ENCODE measurements at regions not wholly inside any gene's neighbourhood (a gene's known extent, or its start where the extent isn't known, plus 50 kb on each side); places are given as distances from the start of the nearest gene placed in this dataset.
A peak's percentile ranks its signal among the peaks of the same experiment; 100 is the strongest.

- Histone ChIP-seq H3K79me2 (ENCODE audit: low read length) (no peaks in the 10 kb centered on the region), H3K4me1 (ENCODE audit: low read length) (no peaks in the 10 kb centered on the region), H3K27ac (ENCODE audit: low read length) (no peak overlapping the region), H3K9me3 (ENCODE audit: low read length) (peaks cover 5% of the 10 kb centered on the region), H4K20me1 (ENCODE audit: insufficient read depth, low read depth, low read length) (no peaks in the 10 kb centered on the region), H3K4me3 (ENCODE audit: low read length) (no peak overlapping the region), H3K27me3 (ENCODE audit: low read length) (no peaks in the 10 kb centered on the region), H2AFZ (ENCODE audit: low read length) (no peak overlapping the region), H3K9ac (ENCODE audit: low read length) (no peak overlapping the region), H3K9me2 (replicated peaks; ENCODE audit: insufficient read depth, low read length) (0 out of 2 replicates have a peak, but pooled peaks cover 5% of the 10 kb centered on the region), H3K36me3 (ENCODE audit: insufficient read depth, low read length) (no peaks in the 10 kb centered on the region), H3K4me2 (ENCODE audit: low read depth, low read length, poor library complexity, severe bottlenecking) (no peak overlapping the region)
- DNase-seq: peak; percentile 55
Measured at GRCh38 chr1:37159102-37159501, 124.8 kb upstream of the GRIK3 start.

- no peak for DNase-seq
- no peak overlapping the region for H3K9ac ChIP-seq (ENCODE audit: low read length)
- no peak overlapping the region for H3K4me2 ChIP-seq (ENCODE audit: low read depth, low read length, poor library complexity, severe bottlenecking)
- no peak overlapping the region for H3K4me3 ChIP-seq (ENCODE audit: low read length)
- no peak overlapping the region for H2AFZ ChIP-seq (ENCODE audit: low read length)
- H3K27me3 ChIP-seq (ENCODE audit: low read length): no peaks in the 10 kb centered on the region
- peaks cover 5% of the 10 kb centered on the region for H3K9me3 ChIP-seq (ENCODE audit: low read length)
- no peaks in the 10 kb centered on the region for H3K36me3 ChIP-seq (ENCODE audit: insufficient read depth, low read length)
- no peak overlapping the region for H3K27ac ChIP-seq (ENCODE audit: low read length)
- H4K20me1 ChIP-seq (ENCODE audit: insufficient read depth, low read depth, low read length): no peaks in the 10 kb centered on the region
- 0 out of 2 replicates have a peak, but pooled peaks cover 5% of the 10 kb centered on the region for H3K9me2 ChIP-seq (replicated peaks; ENCODE audit: insufficient read depth, low read length)
- no peaks in the 10 kb centered on the region for H3K79me2 ChIP-seq (ENCODE audit: low read length)
- no peaks in the 10 kb centered on the region for H3K4me1 ChIP-seq (ENCODE audit: low read length)
Measured at GRCh38 chr1:37161171-37161570, 126.9 kb upstream of the GRIK3 start.

DNA sequence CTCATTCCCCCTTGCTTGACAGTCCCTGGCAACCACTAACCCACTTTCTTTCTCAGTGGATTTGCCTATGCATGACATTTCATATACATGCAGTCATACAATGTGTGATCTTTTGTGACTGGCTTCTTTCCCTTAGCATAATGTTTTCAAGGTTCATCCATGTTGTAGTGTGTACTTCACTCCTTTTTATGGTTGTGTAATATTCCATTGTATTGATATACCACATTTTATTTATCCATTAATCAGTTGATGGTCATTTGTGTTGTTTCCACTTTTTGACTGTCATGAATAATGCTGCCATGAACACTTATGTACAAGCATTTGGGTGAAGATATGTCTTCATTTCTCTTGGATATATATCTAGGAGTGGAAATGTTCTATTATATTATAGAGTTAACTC, 127.7 kb upstream of the GRIK3 start:
- no peak overlapping the region for H3K9ac ChIP-seq (ENCODE audit: low read length)
- no peak overlapping the region for H3K4me3 ChIP-seq (ENCODE audit: low read length)
- 0 out of 2 replicates have a peak, but pooled peaks cover 5% of the 10 kb centered on the region for H3K9me2 ChIP-seq (replicated peaks; ENCODE audit: insufficient read depth, low read length)
- H3K27ac ChIP-seq (ENCODE audit: low read length): no peak overlapping the region
- H3K4me2 ChIP-seq (ENCODE audit: low read depth, low read length, poor library complexity, severe bottlenecking): no peak overlapping the region
- H3K27me3 ChIP-seq (ENCODE audit: low read length): no peaks in the 10 kb centered on the region
- no peaks in the 10 kb centered on the region for H4K20me1 ChIP-seq (ENCODE audit: insufficient read depth, low read depth, low read length)
- DNase-seq: no peak
- no peak overlapping the region for H2AFZ ChIP-seq (ENCODE audit: low read length)
- no peaks in the 10 kb centered on the region for H3K36me3 ChIP-seq (ENCODE audit: insufficient read depth, low read length)
- no peaks in the 10 kb centered on the region for H3K4me1 ChIP-seq (ENCODE audit: low read length)
- peaks cover 5% of the 10 kb centered on the region for H3K9me3 ChIP-seq (ENCODE audit: low read length)
- H3K79me2 ChIP-seq (ENCODE audit: low read length): no peaks in the 10 kb centered on the region

DNA sequence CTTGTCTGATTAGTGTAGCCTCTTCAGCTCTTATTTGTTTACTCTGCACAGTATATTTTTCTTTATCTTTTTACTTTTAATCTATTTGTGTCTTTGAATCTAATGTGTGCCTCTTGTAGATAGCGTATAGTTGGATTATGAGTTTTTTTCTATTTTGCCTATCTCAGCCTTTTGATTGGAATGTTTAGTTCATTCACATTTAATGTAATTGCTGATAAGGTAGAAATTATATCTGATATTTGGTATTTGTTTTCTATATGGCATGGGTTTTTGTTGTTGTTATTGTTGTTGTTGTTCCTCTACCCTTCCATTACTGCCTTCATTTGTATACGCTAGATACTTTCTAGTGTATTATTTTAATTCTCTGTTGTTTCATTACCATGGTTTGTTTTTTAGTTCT, 131.7 kb upstream of the GRIK3 start:
- Histone ChIP-seq H3K79me2 (ENCODE audit: low read length) (no peaks in the 10 kb centered on the region), H3K4me2 (ENCODE audit: low read depth, low read length, poor library complexity, severe bottlenecking) (no peak overlapping the region), H3K36me3 (ENCODE audit: insufficient read depth, low read length) (no peaks in the 10 kb centered on the region), H2AFZ (ENCODE audit: low read length) (no peak overlapping the region), H3K9ac (ENCODE audit: low read length) (no peak overlapping the region), H3K4me3 (ENCODE audit: low read length) (no peak overlapping the region), H3K27me3 (ENCODE audit: low read length) (no peaks in the 10 kb centered on the region), H3K27ac (ENCODE audit: low read length) (no peak overlapping the region), H4K20me1 (ENCODE audit: insufficient read depth, low read depth, low read length) (no peaks in the 10 kb centered on the region), H3K9me2 (replicated peaks; ENCODE audit: insufficient read depth, low read length) (0 out of 2 replicates have a peak, but pooled peaks cover 5% of the 10 kb centered on the region), H3K4me1 (ENCODE audit: low read length) (no peaks in the 10 kb centered on the region), H3K9me3 (ENCODE audit: low read length) (peaks cover 5% of the 10 kb centered on the region; the same call in 1 of the 2 replicates)
- no peak for DNase-seq

DNA sequence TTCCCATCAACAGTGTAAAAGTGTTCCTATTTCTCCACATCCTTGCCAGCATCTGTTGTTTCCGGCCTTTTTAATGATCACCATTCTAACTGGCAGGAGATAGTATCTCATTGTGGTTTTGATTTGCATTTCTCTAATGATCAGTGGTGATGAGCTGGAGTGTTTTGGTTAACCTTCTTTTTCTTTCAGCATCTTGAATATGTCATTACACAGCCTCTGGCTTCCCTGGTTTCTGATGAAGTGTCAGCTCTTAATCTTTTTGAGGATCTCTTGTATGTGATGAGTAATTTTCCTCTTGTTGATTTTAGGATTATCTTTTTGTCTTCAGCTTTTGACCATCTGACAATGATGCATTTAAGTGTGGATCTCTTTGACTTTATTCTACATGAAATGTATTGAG, 133.2 kb upstream of the GRIK3 start:
- DNase-seq: no peak
- Histone ChIP-seq H3K9me2 (replicated peaks; ENCODE audit: insufficient read depth, low read length) (0 out of 2 replicates have a peak, but pooled peaks cover 5% of the 10 kb centered on the region), H3K4me2 (ENCODE audit: low read depth, low read length, poor library complexity, severe bottlenecking) (no peak overlapping the region), H3K36me3 (ENCODE audit: insufficient read depth, low read length) (no peaks in the 10 kb centered on the region), H3K4me1 (ENCODE audit: low read length) (no peaks in the 10 kb centered on the region), H3K9ac (ENCODE audit: low read length) (no peak overlapping the region), H3K27ac (ENCODE audit: low read length) (no peak overlapping the region), H3K4me3 (ENCODE audit: low read length) (no peak overlapping the region), H3K79me2 (ENCODE audit: low read length) (no peaks in the 10 kb centered on the region), H2AFZ (ENCODE audit: low read length) (no peak overlapping the region), H3K9me3 (ENCODE audit: low read length) (peaks cover 4% of the 10 kb centered on the region; the same call in 1 of the 2 replicates), H3K27me3 (ENCODE audit: low read length) (no peaks in the 10 kb centered on the region), H4K20me1 (ENCODE audit: insufficient read depth, low read depth, low read length) (no peaks in the 10 kb centered on the region)

- Histone ChIP-seq H4K20me1 (ENCODE audit: insufficient read depth, low read depth, low read length) (no peaks in the 10 kb centered on the region), H3K27me3 (ENCODE audit: low read length) (no peaks in the 10 kb centered on the region), H3K9me2 (replicated peaks; ENCODE audit: insufficient read depth, low read length) (no peaks in the 10 kb centered on the region), H2AFZ (ENCODE audit: low read length) (no peak overlapping the region), H3K4me3 (ENCODE audit: low read length) (no peak overlapping the region), H3K4me1 (ENCODE audit: low read length) (no peaks in the 10 kb centered on the region), H3K4me2 (ENCODE audit: low read depth, low read length, poor library complexity, severe bottlenecking) (no peak overlapping the region), H3K9ac (ENCODE audit: low read length) (no peak overlapping the region), H3K27ac (ENCODE audit: low read length) (no peak overlapping the region), H3K9me3 (ENCODE audit: low read length) (no peaks in the 10 kb centered on the region), H3K36me3 (ENCODE audit: insufficient read depth, low read length) (no peaks in the 10 kb centered on the region), H3K79me2 (ENCODE audit: low read length) (no peaks in the 10 kb centered on the region)
- no peak for DNase-seq
Measured at GRCh38 chr1:37169241-37169640, 134.9 kb upstream of the GRIK3 start.

- Histone ChIP-seq H3K79me2 (ENCODE audit: low read length) (no peaks in the 10 kb centered on the region), H2AFZ (ENCODE audit: low read length) (no peak overlapping the region), H3K27me3 (ENCODE audit: low read length) (no peaks in the 10 kb centered on the region), H3K9ac (ENCODE audit: low read length) (no peak overlapping the region), H3K9me2 (replicated peaks; ENCODE audit: insufficient read depth, low read length) (no peaks in the 10 kb centered on the region), H3K9me3 (ENCODE audit: low read length) (no peaks in the 10 kb centered on the region), H3K4me1 (ENCODE audit: low read length) (no peaks in the 10 kb centered on the region), H3K4me3 (ENCODE audit: low read length) (no peak overlapping the region), H4K20me1 (ENCODE audit: insufficient read depth, low read depth, low read length) (no peaks in the 10 kb centered on the region), H3K27ac (ENCODE audit: low read length) (no peak overlapping the region), H3K4me2 (ENCODE audit: low read depth, low read length, poor library complexity, severe bottlenecking) (no peak overlapping the region), H3K36me3 (ENCODE audit: insufficient read depth, low read length) (no peaks in the 10 kb centered on the region)
- DNase-seq: no peak
Measured at GRCh38 chr1:37169743-37170275, 135.5 kb upstream of the GRIK3 start.

GRCh38 chr1:37171691-37172090, 137.4 kb upstream of the GRIK3 start:
- Histone ChIP-seq H3K27ac (ENCODE audit: low read length) (no peak overlapping the region), H3K9me3 (ENCODE audit: low read length) (no peaks in the 10 kb centered on the region), H4K20me1 (ENCODE audit: insufficient read depth, low read depth, low read length) (no peaks in the 10 kb centered on the region), H3K27me3 (ENCODE audit: low read length) (no peaks in the 10 kb centered on the region), H2AFZ (ENCODE audit: low read length) (no peak overlapping the region), H3K9ac (ENCODE audit: low read length) (no peak overlapping the region), H3K36me3 (ENCODE audit: insufficient read depth, low read length) (no peaks in the 10 kb centered on the region), H3K4me1 (ENCODE audit: low read length) (no peaks in the 10 kb centered on the region), H3K4me3 (ENCODE audit: low read length) (no peak overlapping the region), H3K9me2 (replicated peaks; ENCODE audit: insufficient read depth, low read length) (no peaks in the 10 kb centered on the region), H3K4me2 (ENCODE audit: low read depth, low read length, poor library complexity, severe bottlenecking) (no peak overlapping the region), H3K79me2 (ENCODE audit: low read length) (no peaks in the 10 kb centered on the region)
- no peak for DNase-seq
